NCI-H748 (cell line): ENCODE measurements at regions not wholly inside any gene's neighbourhood (a gene's known extent, or its start where the extent isn't known, plus 50 kb on each side); places are given as distances from the start of the nearest gene placed in this dataset.
"Not testable (repeated sequence)": the region's sequence is repeated elsewhere in the genome, so short reads cannot be mapped to it uniquely, and the experiment has no call there.

Experiments
- DNase-seq: peaks from one replicate; lab custom pipeline; 2025; ENCODE audit not compliant: unreplicated experiment; lab: John Stamatoyannopoulos, UW

DNA sequence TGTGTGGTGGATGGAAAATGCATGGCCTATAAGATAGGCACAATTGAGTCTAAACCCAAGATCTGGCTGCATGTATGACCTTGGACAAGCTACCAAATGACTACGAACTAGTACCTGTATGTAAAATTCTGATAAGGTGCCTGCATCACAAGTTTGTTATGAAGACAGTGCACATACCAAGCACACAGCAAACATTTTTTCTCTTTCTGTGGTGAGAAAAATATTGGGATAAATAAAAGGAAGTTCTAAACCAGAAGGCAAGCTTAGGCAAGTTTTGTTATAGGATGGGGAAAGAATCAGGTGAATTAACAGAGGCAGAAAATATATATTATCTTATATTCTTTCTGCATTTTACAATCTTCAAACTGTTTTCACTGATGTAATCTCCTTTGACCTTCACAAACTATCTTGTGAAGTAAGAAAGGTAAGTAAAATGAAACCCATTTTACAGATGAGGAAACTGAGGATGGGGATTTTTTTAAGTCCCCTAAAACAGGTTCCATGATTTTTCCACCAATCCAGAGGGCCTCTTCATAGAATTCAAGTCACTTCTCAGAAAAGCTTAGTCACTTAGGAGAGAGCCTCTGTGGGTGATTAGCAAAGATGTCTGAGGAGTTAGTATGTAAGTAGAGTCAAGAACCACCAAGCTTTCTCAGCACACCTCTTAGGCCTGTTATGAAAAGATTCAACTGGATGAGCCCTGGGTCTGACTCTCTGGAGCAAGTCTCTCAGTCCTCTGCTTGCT lies 132.0 kb upstream of the RAP1B start:
- DNase-seq: no peak

DNA sequence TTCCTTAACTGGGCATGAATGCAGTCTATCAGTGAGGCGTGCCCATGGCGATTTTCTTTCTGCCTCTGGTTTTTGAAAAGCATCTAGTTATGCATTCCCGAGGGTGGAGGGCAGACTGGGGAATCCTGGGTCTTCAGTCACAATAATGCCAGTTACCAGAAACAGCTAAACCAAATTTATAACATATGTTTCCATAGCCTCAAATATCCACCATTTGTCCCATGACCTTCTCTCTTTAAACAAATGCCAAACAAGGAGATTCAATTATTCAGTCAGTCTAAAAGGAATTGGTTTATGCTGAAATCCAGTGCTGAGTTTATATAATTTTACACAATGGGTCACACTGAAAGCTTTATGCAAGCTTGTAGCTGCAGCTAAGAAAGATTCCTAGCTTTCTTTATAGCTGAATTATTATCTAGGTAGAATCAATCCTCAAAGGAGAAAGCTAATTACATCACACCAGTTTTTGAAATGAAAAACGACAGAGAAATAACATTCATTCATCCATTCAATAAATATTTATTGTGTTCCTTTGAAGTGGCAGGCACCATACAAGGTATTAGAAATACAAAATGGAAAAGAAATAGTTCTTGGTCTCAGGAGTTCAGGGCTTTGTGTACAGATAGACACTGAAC lies 131.3 kb upstream of the RAP1B start:
- no peak for DNase-seq

GRCh38 chr12:68479896-68480291 lies 130.8 kb upstream of the RAP1B start:
- no peak for DNase-seq

DNA sequence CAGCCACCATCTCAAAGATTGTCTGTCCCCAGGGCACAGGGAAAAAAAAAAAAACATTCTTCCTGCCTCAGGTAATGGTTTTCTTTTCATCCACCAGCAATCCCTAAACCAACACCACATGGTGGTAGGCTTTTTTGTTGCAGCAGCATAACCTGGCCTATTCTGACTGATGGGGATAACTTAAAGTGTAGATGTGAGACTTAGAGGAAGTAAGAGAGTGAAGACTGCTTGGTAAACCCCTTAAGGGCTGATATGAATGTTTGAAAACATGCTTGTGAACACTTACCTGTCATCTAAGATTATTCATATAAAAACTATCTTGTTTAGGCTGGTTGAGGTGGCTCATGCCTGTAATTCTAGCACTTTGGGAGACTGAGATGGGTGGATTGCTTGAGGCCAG lies 130.2 kb upstream of the RAP1B start:
- no peak for DNase-seq

DNA sequence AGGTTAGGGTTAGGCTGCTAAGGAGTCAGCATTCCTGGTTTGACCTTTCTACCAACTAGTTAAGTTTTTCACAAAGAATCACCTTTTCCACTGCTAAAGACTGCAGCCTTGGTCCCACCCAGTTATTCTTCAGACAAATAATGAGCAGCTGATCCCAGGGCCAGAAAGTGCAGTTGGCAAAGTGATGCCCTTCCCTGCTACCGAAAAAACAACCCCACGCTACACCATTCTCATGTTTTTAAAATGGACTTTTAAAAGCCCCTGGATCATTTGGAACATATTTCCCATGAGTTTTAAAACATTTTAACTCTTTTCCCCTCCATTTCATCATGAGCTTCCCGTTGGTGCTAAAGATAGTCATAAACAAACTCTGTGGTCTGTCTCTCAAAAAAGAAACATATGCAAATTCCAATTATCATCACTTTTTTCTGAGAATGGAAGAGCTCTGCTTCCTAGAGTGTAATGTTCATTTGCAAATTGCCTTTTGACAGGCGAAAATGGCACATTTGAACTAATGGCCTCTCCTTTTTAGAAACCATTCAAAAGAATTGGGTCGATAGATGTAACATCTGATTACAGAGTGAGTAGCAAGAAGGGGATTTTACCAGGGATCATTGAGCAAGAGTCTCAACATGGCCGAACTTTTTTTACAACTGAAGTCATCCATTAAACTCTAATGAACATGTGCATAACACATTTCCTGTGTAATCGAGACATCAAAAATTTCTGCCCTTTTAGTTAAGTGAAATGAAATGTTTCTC lies 129.3 kb upstream of the RAP1B start:
- no peak for DNase-seq

DNA sequence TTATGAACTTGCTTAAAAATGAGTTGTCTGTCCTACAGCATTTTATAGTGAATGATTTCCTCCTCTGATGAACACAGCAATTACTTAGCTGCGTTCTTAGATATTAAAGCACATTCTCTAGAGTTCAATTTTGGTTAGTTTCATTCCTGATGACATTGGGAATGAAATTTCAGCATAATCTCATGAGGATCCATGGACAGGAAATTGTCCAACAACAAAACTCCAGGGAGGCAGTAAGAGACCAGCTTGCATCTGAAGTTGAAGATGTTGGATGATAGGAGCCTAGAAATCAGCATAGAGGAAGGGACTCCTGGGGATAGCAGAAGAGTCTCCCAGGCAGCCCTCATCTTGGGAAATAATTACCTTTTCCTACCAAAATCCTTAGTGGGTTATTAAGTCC lies 128.7 kb upstream of the RAP1B start:
- DNase-seq: no peak

- DNase-seq: peak; percentile 4
Measured at GRCh38 chr12:68482660-68483059, 128.0 kb upstream of the RAP1B start.

GRCh38 chr12:68483592-68484383 lies 126.9 kb upstream of the RAP1B start:
- DNase-seq: no peak

GRCh38 chr12:68484578-68484977 lies 126.1 kb upstream of the RAP1B start:
- DNase-seq: not testable (repeated sequence)

GRCh38 chr12:68486449-68486848 lies 124.2 kb upstream of the RAP1B start:
- not testable (repeated sequence) for DNase-seq

- DNase-seq: no peak
Measured at GRCh38 chr12:68487721-68488309, 122.9 kb upstream of the RAP1B start.

- DNase-seq: no peak
Measured at GRCh38 chr12:68489273-68489672, 121.4 kb upstream of the RAP1B start.

DNA sequence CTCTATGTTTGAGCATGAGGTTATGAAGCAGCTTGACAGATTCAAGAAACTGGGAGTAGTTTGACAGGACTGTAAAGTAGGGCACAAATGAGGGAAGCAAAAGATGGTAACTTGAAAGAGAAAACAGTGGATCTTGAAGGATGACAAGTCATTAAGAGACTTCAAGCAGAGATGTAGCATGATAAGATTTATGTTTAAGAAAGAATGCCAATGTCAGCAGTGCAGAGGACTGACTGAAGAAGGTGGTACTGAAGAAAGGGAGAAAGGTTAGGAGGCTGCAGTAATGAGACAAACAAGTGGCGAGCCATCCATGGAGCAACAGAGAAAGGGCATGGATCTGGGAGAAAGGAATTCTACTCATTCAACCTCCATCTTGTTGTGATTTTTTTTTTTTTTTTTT lies 120.2 kb upstream of the RAP1B start:
- DNase-seq: no peak

- DNase-seq: no peak
Measured at GRCh38 chr12:68491204-68491960, 119.3 kb upstream of the RAP1B start.

GRCh38 chr12:68495336-68496070 lies 115.2 kb upstream of the RAP1B start:
- no peak for DNase-seq

GRCh38 chr12:68497107-68497506 lies 113.6 kb upstream of the RAP1B start:
- no peak for DNase-seq

DNA sequence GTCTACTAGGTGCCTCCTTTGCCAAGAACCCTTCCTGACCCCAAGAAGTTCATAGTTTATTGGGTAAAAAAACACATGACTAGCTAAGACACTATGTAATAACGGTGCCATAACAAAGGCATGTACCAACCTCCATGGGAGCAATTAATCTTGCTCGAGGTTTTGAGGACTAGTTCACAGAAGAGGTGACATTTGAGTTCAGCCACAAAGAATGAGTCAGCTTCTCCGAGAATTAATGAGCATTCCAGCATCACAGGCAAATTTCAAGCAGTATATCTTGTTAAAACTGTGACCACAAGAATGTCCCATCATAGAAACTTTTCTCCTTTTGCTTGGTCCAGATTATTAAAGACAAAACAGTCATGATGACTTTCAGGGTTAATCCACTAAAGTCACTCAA lies 113.0 kb upstream of the RAP1B start:
- DNase-seq: no peak

GRCh38 chr12:68498736-68499135 lies 112.0 kb upstream of the RAP1B start:
- no peak for DNase-seq

DNA sequence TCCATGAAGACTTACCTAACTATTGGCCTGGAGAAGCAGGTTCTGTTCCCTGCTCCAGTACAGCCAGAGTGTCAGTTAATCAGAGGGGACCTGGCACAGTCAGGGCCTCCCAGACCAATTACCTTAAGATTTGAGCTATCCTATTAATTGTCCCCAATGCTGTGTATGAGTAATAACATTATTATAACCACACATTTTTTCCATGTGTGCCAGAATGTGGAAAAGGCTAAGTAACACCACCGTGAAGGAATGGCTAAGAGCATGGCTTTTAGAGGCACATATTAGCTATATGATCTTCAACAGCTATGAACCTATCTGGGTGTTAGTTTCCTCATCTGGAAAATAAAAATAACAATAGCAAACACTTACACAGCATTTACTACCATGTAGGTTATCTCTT lies 111.1 kb upstream of the RAP1B start:
- DNase-seq: no peak

DNA sequence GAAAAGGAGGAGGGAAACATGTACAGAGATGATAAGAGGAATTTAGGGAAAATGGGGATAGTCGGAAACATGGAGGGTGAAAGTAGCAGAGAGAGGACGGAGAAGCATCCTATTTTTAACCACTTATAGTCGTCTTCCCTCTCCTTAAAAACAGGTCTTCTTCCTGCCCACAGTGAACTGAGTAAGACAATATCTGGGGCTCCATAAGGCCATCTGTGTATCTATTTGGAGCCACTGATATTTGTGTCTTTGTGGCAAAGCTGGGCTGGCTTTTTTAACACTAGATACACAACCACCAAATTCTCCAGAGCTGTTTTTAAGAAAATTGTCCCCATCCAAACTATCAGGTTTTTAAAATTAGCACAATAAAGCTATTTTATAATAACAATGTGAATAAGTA lies 109.5 kb upstream of the RAP1B start:
- DNase-seq: no peak
